OCI-LY1 (cell line): ENCODE measurements at regions not wholly inside any gene's neighbourhood (a gene's known extent, or its start where the extent isn't known, plus 50 kb on each side); places are given as distances from the start of the nearest gene placed in this dataset.

Experiments used
- H2AFZ ChIP-seq: fragments of 200-600 bp; sonication (generic), shearing (Covaris generic); 2 replicates; pipeline ENCODE4 v1.6.0; 2014; ENCODE audit warnings: antibody characterized with exemption, mild to moderate bottlenecking, low read length
- H3F3A ChIP-seq: fragments of 200-600 bp; sonication (generic), shearing (Covaris generic); 2 replicates; pipeline ENCODE4 v1.6.0; 2014; ENCODE audit warnings: mild to moderate bottlenecking, antibody characterized with exemption, low read length, moderate library complexity; ENCODE audit not compliant: insufficient read depth
- H3K27ac ChIP-seq: fragments of 200-600 bp; sonication (generic); 2 replicates; pipeline ENCODE4 v1.5.1; 2014; ENCODE audit warnings: low read length, mixed run types, mild to moderate bottlenecking, low read depth; ENCODE audit not compliant: poor library complexity, severe bottlenecking
- H3K27me3 ChIP-seq: fragments of 200-600 bp; sonication (generic); 2 replicates; pipeline ENCODE4 v1.6.0; 2014; ENCODE audit warnings: antibody characterized with exemption, mild to moderate bottlenecking, low read length, moderate library complexity; ENCODE audit not compliant: insufficient read depth
- H3K36me3 ChIP-seq: fragments of 200-600 bp; sonication (generic); 2 replicates; pipeline ENCODE4 v1.6.1; 2014; ENCODE audit warnings: mild to moderate bottlenecking, antibody characterized with exemption, low read length, moderate library complexity, mixed read lengths; ENCODE audit not compliant: insufficient read depth
- H3K4me1 ChIP-seq: fragments of 200-600 bp; sonication (generic); 2 replicates; pipeline ENCODE4 v1.5.1; 2014; ENCODE audit warnings: mild to moderate bottlenecking, low read length, moderate library complexity; ENCODE audit not compliant: insufficient read depth, severe bottlenecking
- H3K4me2 ChIP-seq: fragments of 200-600 bp; sonication (generic), shearing (Covaris generic); 2 replicates; pipeline ENCODE4 v1.6.1; 2014; ENCODE audit warnings: low read length
- H3K4me3 ChIP-seq: fragments of 200-600 bp; sonication (generic); 2 replicates; pipeline ENCODE4 v1.5.1; 2014; ENCODE audit warnings: low read length, low read depth, mild to moderate bottlenecking, mixed read lengths; ENCODE audit not compliant: poor library complexity, severe bottlenecking
- H3K79me2 ChIP-seq: fragments of 200-600 bp; shearing (Covaris generic); 2 replicates; pipeline ENCODE4 v1.6.1; 2016; ENCODE audit warnings: mixed run types, low read length, mixed read lengths; ENCODE audit not compliant: insufficient read depth
- H3K9ac ChIP-seq: fragments of 200-600 bp; sonication (generic), shearing (Covaris generic); 2 replicates; pipeline ENCODE4 v1.6.1; 2014; ENCODE audit warnings: mild to moderate bottlenecking, low read length, mixed read lengths
- H3K9me2 ChIP-seq: fragments of 200-600 bp; sonication (generic), shearing (Covaris generic); 2 replicates; pipeline ENCODE4 v1.6.1; 2014; ENCODE audit warnings: low read depth, mild to moderate bottlenecking, low read length, mixed read lengths
- H3K9me3 ChIP-seq: fragments of 200-600 bp; shearing (Covaris generic); 2 replicates; pipeline ENCODE4 v1.6.1; 2014; ENCODE audit warnings: low read length, mixed read lengths
- H4K20me1 ChIP-seq: fragments of 200-600 bp; sonication (generic), shearing (Covaris generic); 2 replicates; pipeline ENCODE4 v1.6.0; 2016; ENCODE audit warnings: mild to moderate bottlenecking, low read length; ENCODE audit not compliant: insufficient read depth
- EZH2 ChIP-seq: fragments of 200-600 bp; sonication (generic), shearing (Covaris generic); IDR thresholded peaks from 2 replicates; pipeline ENCODE4 v1.8.0; 2017; ENCODE audit warnings: borderline replicate concordance, mixed run types, mild to moderate bottlenecking, antibody characterized with exemption, low read length, moderate library complexity, mixed read lengths
- TF ChIP-seq, protein P1 (sequence below): fragments of 200-600 bp; sonication (generic), shearing (Covaris generic); IDR thresholded peaks from 2 replicates; pipeline ENCODE4 v1.5.1; 2017; ENCODE audit warnings: mild to moderate bottlenecking, antibody characterized with exemption, low read length, moderate library complexity, mixed read lengths

DNA sequence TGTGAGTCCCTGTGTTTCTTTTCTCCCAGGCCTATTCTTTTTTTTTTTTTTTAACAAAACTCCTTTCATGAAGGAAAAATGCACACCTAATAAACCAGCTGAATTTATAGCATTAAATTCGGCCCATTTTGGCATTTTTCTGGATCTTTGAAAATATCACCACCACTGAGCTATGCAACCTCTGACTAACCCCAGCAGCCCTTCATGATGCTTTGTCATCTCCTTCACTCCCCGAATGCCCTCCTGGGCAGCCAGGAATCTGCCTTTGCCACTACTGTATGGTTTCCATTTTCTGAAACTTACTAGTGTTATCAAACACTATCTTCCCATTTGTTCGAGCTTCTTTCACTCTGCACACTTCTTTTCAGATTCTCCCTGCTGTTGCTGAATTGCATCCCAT is 97.9 kb downstream of the ZNF280B start:
- H3K4me3 ChIP-seq: no peak overlapping the region
- 0 out of 2 replicates have a peak, but pooled peaks cover 4% of the 10 kb centered on the region for H3K36me3 ChIP-seq
- H3K4me1 ChIP-seq: peaks cover 25% of the 10 kb centered on the region
- H3K27me3 ChIP-seq: no peaks in the 10 kb centered on the region; the same call in 1 of the 2 replicates
- peak overlapping the region; percentile 33; the same call in 1 of the 2 replicates for H3K4me2 ChIP-seq
- H4K20me1 ChIP-seq: no peaks in the 10 kb centered on the region
- no peak overlapping the region for H3K27ac ChIP-seq
- H3K9ac ChIP-seq: no peak overlapping the region
- H2AFZ ChIP-seq: no peak overlapping the region
- TF ChIP-seq, protein P1, sequence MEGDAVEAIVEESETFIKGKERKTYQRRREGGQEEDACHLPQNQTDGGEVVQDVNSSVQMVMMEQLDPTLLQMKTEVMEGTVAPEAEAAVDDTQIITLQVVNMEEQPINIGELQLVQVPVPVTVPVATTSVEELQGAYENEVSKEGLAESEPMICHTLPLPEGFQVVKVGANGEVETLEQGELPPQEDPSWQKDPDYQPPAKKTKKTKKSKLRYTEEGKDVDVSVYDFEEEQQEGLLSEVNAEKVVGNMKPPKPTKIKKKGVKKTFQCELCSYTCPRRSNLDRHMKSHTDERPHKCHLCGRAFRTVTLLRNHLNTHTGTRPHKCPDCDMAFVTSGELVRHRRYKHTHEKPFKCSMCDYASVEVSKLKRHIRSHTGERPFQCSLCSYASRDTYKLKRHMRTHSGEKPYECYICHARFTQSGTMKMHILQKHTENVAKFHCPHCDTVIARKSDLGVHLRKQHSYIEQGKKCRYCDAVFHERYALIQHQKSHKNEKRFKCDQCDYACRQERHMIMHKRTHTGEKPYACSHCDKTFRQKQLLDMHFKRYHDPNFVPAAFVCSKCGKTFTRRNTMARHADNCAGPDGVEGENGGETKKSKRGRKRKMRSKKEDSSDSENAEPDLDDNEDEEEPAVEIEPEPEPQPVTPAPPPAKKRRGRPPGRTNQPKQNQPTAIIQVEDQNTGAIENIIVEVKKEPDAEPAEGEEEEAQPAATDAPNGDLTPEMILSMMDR: no peak
- no peak for TF ChIP-seq EZH2
- H3F3A ChIP-seq: no peaks in the 10 kb centered on the region
- no peaks in the 10 kb centered on the region for H3K79me2 ChIP-seq
- no peaks in the 10 kb centered on the region for H3K9me2 ChIP-seq
- H3K9me3 ChIP-seq: peaks cover 14% of the 10 kb centered on the region

DNA sequence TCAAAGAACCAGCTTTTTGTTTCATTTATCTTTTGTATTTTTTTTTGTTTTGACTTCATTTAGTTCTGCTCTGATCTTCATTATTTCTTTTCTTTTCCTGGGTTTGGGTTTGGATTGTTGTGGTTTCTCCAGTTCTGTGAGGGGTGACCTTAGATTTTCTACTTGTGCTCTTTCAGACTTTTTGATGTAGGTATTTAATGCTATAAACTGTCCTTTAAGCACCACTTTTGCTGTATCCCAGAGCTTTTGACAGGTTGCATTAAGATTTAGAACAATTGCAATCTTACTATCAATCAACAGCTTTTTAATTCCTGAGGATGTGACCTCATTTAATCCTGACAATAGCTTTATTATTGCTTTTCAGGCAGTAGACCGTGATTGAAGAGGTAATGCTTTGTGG is 94.3 kb downstream of the ZNF280B start:
- Histone ChIP-seq H3K27ac (no peak overlapping the region), H3K27me3 (peaks cover 3% of the 10 kb centered on the region; the same call in 1 of the 2 replicates), H3K4me1 (peaks cover 14% of the 10 kb centered on the region), H3K9me3 (peaks cover 14% of the 10 kb centered on the region), H4K20me1 (no peaks in the 10 kb centered on the region), H2AFZ (no peak overlapping the region), H3K36me3 (peaks cover 7% of the 10 kb centered on the region; the same call in 1 of the 2 replicates), H3F3A (no peaks in the 10 kb centered on the region), H3K4me2 (no peak overlapping the region), H3K79me2 (no peaks in the 10 kb centered on the region), H3K9me2 (no peaks in the 10 kb centered on the region), H3K9ac (no peak overlapping the region), H3K4me3 (no peak overlapping the region)
- TF ChIP-seq, protein P1: no peak
- no peak for TF ChIP-seq EZH2

- H3K4me1 ChIP-seq: peaks cover 7% of the 10 kb centered on the region
- H3F3A ChIP-seq: no peaks in the 10 kb centered on the region
- H3K27me3 ChIP-seq: peaks cover 3% of the 10 kb centered on the region; the same call in 1 of the 2 replicates
- H3K9me3 ChIP-seq: peaks cover 8% of the 10 kb centered on the region
- H3K36me3 ChIP-seq: peaks cover 7% of the 10 kb centered on the region; the same call in 1 of the 2 replicates
- H4K20me1 ChIP-seq: no peaks in the 10 kb centered on the region
- H3K9ac ChIP-seq: no peak overlapping the region
- H3K79me2 ChIP-seq: no peaks in the 10 kb centered on the region
- H3K4me2 ChIP-seq: no peak overlapping the region
- no peak for TF ChIP-seq EZH2
- TF ChIP-seq, protein P1: no peak
- H3K27ac ChIP-seq: no peak overlapping the region
- H3K4me3 ChIP-seq: no peak overlapping the region
- no peaks in the 10 kb centered on the region for H3K9me2 ChIP-seq
- no peak overlapping the region for H2AFZ ChIP-seq
Observed at GRCh38 chr22:22417495-22418162, 90.9 kb downstream of the ZNF280B start.
